ENCODE measurements at regions not wholly inside any gene's neighbourhood (a gene's known extent, or its start where the extent isn't known, plus 50 kb on each side); places are given as distances from the start of the nearest gene placed in this dataset.

DNA sequence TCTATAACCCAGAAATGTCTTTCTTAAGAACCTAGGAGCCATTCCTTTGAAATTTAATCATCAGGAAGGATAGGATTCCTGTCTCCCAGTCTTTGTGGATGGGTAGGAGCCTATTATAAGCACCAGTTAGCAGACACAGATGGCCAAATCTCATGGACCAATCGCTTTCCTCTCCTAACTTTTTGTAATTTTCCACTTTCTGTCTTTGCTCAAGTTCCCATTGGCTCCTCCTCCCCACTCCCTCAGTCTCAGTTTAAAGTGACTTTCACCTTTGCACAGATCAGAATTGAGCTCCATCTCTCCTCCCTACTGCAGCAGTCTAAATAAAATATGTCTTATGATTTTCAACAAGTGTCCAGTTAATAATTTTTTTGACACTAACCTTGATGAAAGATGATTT, 192.3 kb downstream of the HS3ST3A1 start:
- TF ChIP-seq, protein P1, sequence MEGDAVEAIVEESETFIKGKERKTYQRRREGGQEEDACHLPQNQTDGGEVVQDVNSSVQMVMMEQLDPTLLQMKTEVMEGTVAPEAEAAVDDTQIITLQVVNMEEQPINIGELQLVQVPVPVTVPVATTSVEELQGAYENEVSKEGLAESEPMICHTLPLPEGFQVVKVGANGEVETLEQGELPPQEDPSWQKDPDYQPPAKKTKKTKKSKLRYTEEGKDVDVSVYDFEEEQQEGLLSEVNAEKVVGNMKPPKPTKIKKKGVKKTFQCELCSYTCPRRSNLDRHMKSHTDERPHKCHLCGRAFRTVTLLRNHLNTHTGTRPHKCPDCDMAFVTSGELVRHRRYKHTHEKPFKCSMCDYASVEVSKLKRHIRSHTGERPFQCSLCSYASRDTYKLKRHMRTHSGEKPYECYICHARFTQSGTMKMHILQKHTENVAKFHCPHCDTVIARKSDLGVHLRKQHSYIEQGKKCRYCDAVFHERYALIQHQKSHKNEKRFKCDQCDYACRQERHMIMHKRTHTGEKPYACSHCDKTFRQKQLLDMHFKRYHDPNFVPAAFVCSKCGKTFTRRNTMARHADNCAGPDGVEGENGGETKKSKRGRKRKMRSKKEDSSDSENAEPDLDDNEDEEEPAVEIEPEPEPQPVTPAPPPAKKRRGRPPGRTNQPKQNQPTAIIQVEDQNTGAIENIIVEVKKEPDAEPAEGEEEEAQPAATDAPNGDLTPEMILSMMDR (IDR thresholded peaks at IDR 0.05), result no peak
- DNase-seq (ENCODE audit: low spot score) (no peak), ATAC-seq (ENCODE audit: low FRiP score) (no peak)

DNA sequence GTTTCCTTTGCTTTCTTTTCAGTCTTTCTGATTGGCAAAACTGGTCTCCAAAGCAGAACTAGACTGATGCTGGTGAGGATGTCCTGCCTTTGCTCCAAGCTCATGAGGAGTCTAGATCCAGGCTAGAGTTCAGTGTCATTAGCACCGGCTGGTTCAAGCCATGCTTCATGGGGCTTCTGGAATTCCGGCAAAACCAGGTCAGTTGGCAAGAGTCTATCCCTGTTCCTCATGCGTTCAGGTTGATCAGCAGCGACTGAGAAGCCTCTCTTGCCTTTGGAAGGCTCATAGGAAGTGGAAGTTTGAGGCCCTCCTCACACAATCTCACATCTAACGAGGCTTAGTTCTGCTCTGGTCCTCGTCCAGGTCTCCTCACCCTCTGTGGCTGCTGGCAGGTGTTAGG, 194.3 kb downstream of the HS3ST3A1 start:
- TF ChIP-seq, protein P1 (IDR thresholded peaks at IDR 0.05), result no peak
- ATAC-seq (ENCODE audit: low FRiP score) (no peak), DNase-seq (ENCODE audit: low spot score) (no peak)

GRCh38 chr17:13405807-13406206, 195.9 kb downstream of the HS3ST3A1 start:
- ATAC-seq (ENCODE audit: low FRiP score), result no peak
- TF ChIP-seq, protein P1 (IDR thresholded peaks at IDR 0.05), result no peak

DNA sequence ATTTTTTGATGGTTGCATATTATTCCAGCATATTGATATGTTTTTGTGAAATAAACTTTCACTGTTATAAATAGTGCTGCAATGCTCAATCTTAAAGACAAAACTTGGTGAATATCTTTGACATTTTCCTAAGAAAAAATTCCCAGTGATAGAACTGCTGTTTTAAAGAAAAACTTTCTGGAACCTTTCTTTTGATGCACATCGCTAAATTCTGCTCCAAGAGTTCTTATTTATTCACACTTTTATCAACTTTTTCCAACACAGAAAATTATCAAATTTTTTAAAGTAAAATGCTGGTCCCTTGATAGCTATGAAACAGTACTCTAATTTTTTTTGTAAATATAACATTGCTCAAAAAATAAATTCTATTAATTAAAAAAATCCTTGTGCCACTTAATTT, 196.6 kb downstream of the HS3ST3A1 start:
- no peak for DNase-seq (ENCODE audit: low spot score)
- no peak for ATAC-seq (ENCODE audit: low FRiP score)
- TF ChIP-seq, protein P1 (IDR thresholded peaks at IDR 0.05), result no peak

More at GRCh38 chr17:13405807-13406206, 195.9 kb downstream of the HS3ST3A1 start:
- no peak for DNase-seq (ENCODE audit: low spot score)

DNA sequence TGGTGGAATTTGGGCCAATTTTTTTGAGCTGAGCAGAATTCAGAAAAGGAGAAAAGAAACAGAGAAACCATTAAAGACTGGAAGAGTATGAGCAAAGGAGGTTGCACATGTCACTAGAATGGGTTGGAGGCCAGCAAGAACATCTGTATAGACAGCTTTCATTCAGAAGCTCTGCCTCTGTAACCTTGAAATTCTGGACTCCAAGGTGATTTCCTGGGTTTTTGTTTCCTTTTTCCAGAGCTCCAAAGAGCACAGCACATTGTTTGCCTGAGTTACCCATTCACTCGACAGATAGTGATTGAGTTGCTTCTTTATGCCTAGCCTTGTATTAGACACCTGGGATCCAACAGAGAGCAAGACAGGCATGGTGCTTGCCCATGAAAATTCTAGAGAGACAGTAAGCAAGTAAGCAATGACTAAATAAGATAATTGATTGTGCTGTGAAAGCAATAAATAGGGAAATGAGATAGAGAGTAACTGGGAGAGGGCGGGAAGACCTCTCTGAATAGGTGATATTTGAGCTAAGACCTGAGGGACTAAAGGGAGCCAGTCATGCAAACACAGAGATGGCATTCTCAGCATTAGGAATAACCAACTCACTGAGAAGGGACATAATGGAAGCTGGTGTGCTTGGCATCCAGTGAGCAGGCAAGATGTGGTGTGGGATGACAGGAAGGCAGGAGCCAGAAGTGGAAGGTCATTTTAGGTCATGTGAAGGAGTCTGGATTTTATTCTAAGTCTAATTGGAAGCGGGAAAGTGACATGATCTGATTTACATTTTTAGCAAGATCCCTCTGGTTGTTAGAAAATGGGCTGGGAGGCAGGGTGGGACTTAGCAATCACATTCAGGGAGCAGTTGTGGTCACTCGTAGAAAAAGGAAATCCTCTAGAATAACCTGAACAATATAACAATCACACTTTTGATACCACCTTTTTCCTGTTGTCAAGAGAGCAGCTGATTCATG, 197.5 kb downstream of the HS3ST3A1 start:
- DNase-seq (ENCODE audit: low spot score) (no peak), ATAC-seq (ENCODE audit: low FRiP score) (no peak)
- TF ChIP-seq, protein P1 (IDR thresholded peaks at IDR 0.05), result no peak

DNA sequence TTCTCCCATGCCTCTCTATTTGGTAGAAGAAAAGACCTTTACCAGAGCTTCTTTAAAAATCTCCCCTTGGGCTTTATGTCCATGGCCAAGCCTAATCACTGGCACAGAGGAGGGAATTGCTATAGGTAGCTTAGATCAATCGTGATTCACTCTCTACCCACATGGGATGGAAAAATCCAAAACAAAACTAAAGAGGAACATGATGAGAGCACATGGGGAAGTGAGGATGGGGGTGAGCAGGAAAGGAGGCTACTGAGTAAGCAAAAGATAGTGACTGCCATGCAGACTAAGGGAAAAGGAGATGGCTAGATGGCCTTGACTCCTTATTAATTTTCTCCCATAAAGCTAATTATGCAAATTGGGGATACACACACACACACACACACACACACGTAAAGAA, 201.2 kb downstream of the HS3ST3A1 start:
- TF ChIP-seq, protein P1 (IDR thresholded peaks at IDR 0.05), result no peak
- DNase-seq (ENCODE audit: low spot score), result no peak
- ATAC-seq (ENCODE audit: low FRiP score), result no peak

GRCh38 chr17:13398853-13399252, 202.9 kb downstream of the HS3ST3A1 start:
- ATAC-seq (ENCODE audit: low FRiP score) (no peak), DNase-seq (ENCODE audit: low spot score) (no peak)
- TF ChIP-seq, protein P1 (IDR thresholded peaks at IDR 0.05), result no peak

Data from omental fat pad (tissue), 3 donors.